H1 (cell line): ENCODE measurements at regions not wholly inside any gene's neighbourhood (a gene's known extent, or its start where the extent isn't known, plus 50 kb on each side); places are given as distances from the start of the nearest gene placed in this dataset.

Experiments used
- CTCF ChIA-PET: fragments of 300-600 bp; sonication (Branson Sonifier 250); formaldehyde crosslinking; loops from one replicate; lab custom pipeline; 2021; ENCODE audit not compliant: partially characterized antibody; lab: Charles Lee
- POLR2A ChIA-PET: fragments of 300-600 bp; sonication (Branson Sonifier 250); formaldehyde crosslinking; loops from one replicate; lab custom pipeline; 2021; ENCODE audit warnings: inconsistent platforms; ENCODE audit not compliant: partially characterized antibody; lab: Charles Lee
- DNase-seq, 2 experiments: peaks; one replicate each; pipeline versions ENCODE4 v3.0.0 to v3.0.0-alpha.2; 2010 to 2022; ENCODE audit warnings: low spot score in 2 of 2, low read depth in 1 of 2, mixed read lengths in 1 of 2
- FAIRE-seq: peaks from 2 replicates; lab custom pipeline; 2011; peaks lifted over from hg19 to GRCh38; lab: Jason Lieb, UNC
- H2AFZ ChIP-seq: 2 replicates; pipeline ENCODE4 v1.8.1; 2012; ENCODE audit warnings: low read length, inconsistent platforms
- H2AK5ac ChIP-seq: 2 replicates; pipeline ENCODE4 v1.6.1; 2013; ENCODE audit warnings: low read depth, low read length
- H2BK120ac ChIP-seq: replicated peaks from 2 replicates; pipeline ENCODE3; 2013; ENCODE audit warnings: low read depth, low read length, inconsistent platforms
- H2BK12ac ChIP-seq: 2 replicates; pipeline ENCODE4 v1.6.1; 2013; ENCODE audit warnings: low read depth, low read length
- H2BK15ac ChIP-seq: 2 replicates; pipeline ENCODE4 v1.6.1; 2013; ENCODE audit warnings: low read length
- H2BK20ac ChIP-seq: 2 replicates; pipeline ENCODE4 v1.6.1; 2013; ENCODE audit warnings: low read length
- H2BK5ac ChIP-seq: 2 replicates; pipeline ENCODE4 v1.6.1; 2013; ENCODE audit warnings: low read depth, low read length
- H3K14ac ChIP-seq: 2 replicates; pipeline ENCODE4 v1.6.1; 2013; ENCODE audit warnings: inconsistent platforms; ENCODE audit not compliant: insufficient read length
- H3K18ac ChIP-seq: 2 replicates; pipeline ENCODE4 v1.6.1; 2013; ENCODE audit warnings: low read length; ENCODE audit errors: extremely low read depth
- H3K23ac ChIP-seq: 2 replicates; pipeline ENCODE4 v1.6.1; 2013; ENCODE audit warnings: inconsistent platforms; ENCODE audit not compliant: insufficient read length
- H3K23me2 ChIP-seq: 2 replicates; pipeline ENCODE4 v1.6.1; 2013; ENCODE audit warnings: low read depth, low read length
- H3K27ac ChIP-seq: 2 replicates; pipeline ENCODE4 v1.6.1; 2011; ENCODE audit warnings: low read depth, low read length, inconsistent platforms
- H3K27me3 ChIP-seq, 4 experiments: replicated peaks in 1 of 4; 1 replicate in 1 of 4; 2 replicates in 3 of 4; pipeline versions ENCODE4 v1.6.1 to v1.8.1; 2011 to 2013; ENCODE audit warnings: low read length in 3 of 4, mild to moderate bottlenecking in 3 of 4, inconsistent platforms in 2 of 4, mixed read lengths in 2 of 4, moderate library complexity in 1 of 4; ENCODE audit not compliant: control insufficient read depth in 3 of 4, insufficient read depth in 3 of 4; ENCODE audit errors: extremely low read depth in 1 of 4
- H3K36me3 ChIP-seq, 4 experiments: 2 replicates each; pipeline versions ENCODE4 v1.6.1 to v1.8.1; 2011 to 2013; ENCODE audit warnings: mild to moderate bottlenecking in 4 of 4, low read length in 3 of 4, moderate library complexity in 2 of 4, control low read depth in 1 of 4, inconsistent platforms in 1 of 4; ENCODE audit not compliant: insufficient read depth in 4 of 4, control insufficient read depth in 2 of 4
- H3K4ac ChIP-seq: replicated peaks from 2 replicates; pipeline ENCODE3; 2013; ENCODE audit warnings: low read length, low read depth, mixed read lengths, inconsistent platforms; ENCODE audit not compliant: insufficient read length
- H3K4me1 ChIP-seq, 4 experiments: replicated peaks in 1 of 4; 1 replicate in 1 of 4; 2 replicates in 3 of 4; pipeline versions ENCODE4 v1.6.1 to v1.8.1; 2011 to 2013; ENCODE audit warnings: low read length in 3 of 4, inconsistent platforms in 2 of 4, mixed read lengths in 1 of 4; ENCODE audit not compliant: insufficient read depth in 4 of 4, control insufficient read depth in 3 of 4
- H3K4me2 ChIP-seq, 2 experiments: 2 replicates each; pipeline versions ENCODE4 v1.6.1 to v1.8.1; 2011 to 2013; ENCODE audit warnings: low read depth in 2 of 2, low read length in 2 of 2, control low read depth in 1 of 2, inconsistent platforms in 1 of 2, mild to moderate bottlenecking in 1 of 2; ENCODE audit not compliant: insufficient read depth in 1 of 2
- H3K4me3 ChIP-seq, 4 experiments: fragments of 200-600, 300-600 bp in 1 of 4; sonication (generic), shearing (Covaris generic), sonication (Bioruptor Twin) in 1 of 4; 2 replicates each; pipeline versions ENCODE4 v1.5.1 to v1.8.1; 2011 to 2016; ENCODE audit warnings: low read length in 4 of 4, low read depth in 3 of 4, control low read depth in 2 of 4, inconsistent platforms in 2 of 4, mild to moderate bottlenecking in 2 of 4, mixed read lengths in 1 of 4, moderate library complexity in 1 of 4; ENCODE audit not compliant: insufficient read depth in 2 of 4; ENCODE audit errors: extremely low read depth in 1 of 4
- H3K56ac ChIP-seq: replicated peaks from 2 replicates; pipeline ENCODE3; 2013; ENCODE audit warnings: low read depth, mild to moderate bottlenecking, mixed read lengths, low read length, inconsistent platforms; ENCODE audit not compliant: insufficient read length
- H3K79me1 ChIP-seq: 2 replicates; pipeline ENCODE4 v1.6.1; 2013; ENCODE audit warnings: low read depth, low read length, control low read depth
- H3K79me2 ChIP-seq, 2 experiments: 2 replicates each; pipeline versions ENCODE4 v1.6.1 to v1.8.1; 2012 to 2013; ENCODE audit warnings: low read length in 2 of 2, mild to moderate bottlenecking in 2 of 2, inconsistent platforms in 1 of 2; ENCODE audit not compliant: insufficient read depth in 2 of 2, control insufficient read depth in 1 of 2
- H3K9ac ChIP-seq, 4 experiments: replicated peaks in 1 of 4; 1 replicate in 1 of 4; 2 replicates in 3 of 4; pipeline versions ENCODE4 v1.6.1 to v1.8.1; 2011 to 2013; ENCODE audit warnings: low read depth in 3 of 4, low read length in 3 of 4, control low read depth in 2 of 4, mild to moderate bottlenecking in 2 of 4, moderate library complexity in 2 of 4, inconsistent platforms in 1 of 4; ENCODE audit errors: extremely low read depth in 1 of 4
- H3K9me3 ChIP-seq, 2 experiments: 2 replicates each; pipeline versions ENCODE4 v1.6.1 to v1.8.1; 2012 to 2013; ENCODE audit warnings: mild to moderate bottlenecking in 2 of 2, moderate library complexity in 2 of 2, control low read depth in 1 of 2, inconsistent platforms in 1 of 2, low read depth in 1 of 2, low read length in 1 of 2, mixed read lengths in 1 of 2; ENCODE audit not compliant: insufficient read depth in 2 of 2
- H4K20me1 ChIP-seq, 2 experiments: replicated peaks in 1 of 2; 2 replicates each; pipeline versions ENCODE3 to v1.8.1; 2011 to 2013; ENCODE audit warnings: inconsistent platforms in 2 of 2, low read length in 2 of 2, mild to moderate bottlenecking in 1 of 2; ENCODE audit not compliant: insufficient read depth in 2 of 2, control insufficient read depth in 1 of 2
- H4K5ac ChIP-seq: 2 replicates; pipeline ENCODE4 v1.6.1; 2013; ENCODE audit warnings: low read length, low read depth, mixed read lengths, inconsistent platforms; ENCODE audit not compliant: insufficient read length
- H4K8ac ChIP-seq: 2 replicates; pipeline ENCODE4 v1.8.0; 2013; ENCODE audit warnings: mild to moderate bottlenecking, moderate library complexity, low read length, inconsistent platforms; ENCODE audit not compliant: insufficient read depth; ENCODE audit errors: extremely low read depth
- H4K91ac ChIP-seq: replicated peaks from 2 replicates; pipeline ENCODE3; 2013; ENCODE audit warnings: low read length, mixed read lengths, inconsistent platforms; ENCODE audit not compliant: insufficient read length
- CTBP2 ChIP-seq: IDR thresholded peaks from 2 replicates; pipeline ENCODE4 v1.7.0; 2011; ENCODE audit warnings: borderline replicate concordance, mild to moderate bottlenecking, moderate library complexity, mixed read lengths, low read length; ENCODE audit not compliant: insufficient read depth, insufficient read length
- EGR1 ChIP-seq: IDR thresholded peaks from 2 replicates; pipeline ENCODE4 v1.6.1; 2011; ENCODE audit warnings: low read depth, low read length, borderline replicate concordance
- GTF2F1 ChIP-seq: IDR thresholded peaks from 2 replicates; pipeline ENCODE4 v1.6.1; 2012; ENCODE audit warnings: low read depth, low read length, improper control_type of control experiment, borderline replicate concordance
- RXRA ChIP-seq: IDR thresholded peaks from 2 replicates; pipeline ENCODE4 v1.6.1; 2011; ENCODE audit warnings: low read depth, mild to moderate bottlenecking, low read length, moderate library complexity; ENCODE audit not compliant: insufficient read depth
- SUZ12 ChIP-seq: fragments of 200-600 bp; sonication (generic); IDR thresholded peaks from 2 replicates; pipeline ENCODE4 v1.6.1; 2012; ENCODE audit warnings: mild to moderate bottlenecking, inconsistent platforms, low read length, moderate library complexity, mixed read lengths
- WGBS, 2 experiments: shearing (Covaris generic) in 1 of 2; methylation state at CpG; one replicate each; pipeline versions ENCODE4 v1.1.6 to v1.1.7; 2013 to 2015; ENCODE audit warnings: low lambda C conversion rate in 2 of 2, mixed read lengths in 2 of 2, inconsistent platforms in 1 of 2, low coverage in 1 of 2, missing lambda C conversion rate in 1 of 2; ENCODE audit not compliant: insufficient replicate concordance in 2 of 2, insufficient coverage in 1 of 2, insufficient read length in 1 of 2; ENCODE audit errors: extremely low coverage in 1 of 2, missing lambda C conversion rate in 1 of 2; 5-methylcytosine and 5-hydroxymethylcytosine counted together

DNA sequence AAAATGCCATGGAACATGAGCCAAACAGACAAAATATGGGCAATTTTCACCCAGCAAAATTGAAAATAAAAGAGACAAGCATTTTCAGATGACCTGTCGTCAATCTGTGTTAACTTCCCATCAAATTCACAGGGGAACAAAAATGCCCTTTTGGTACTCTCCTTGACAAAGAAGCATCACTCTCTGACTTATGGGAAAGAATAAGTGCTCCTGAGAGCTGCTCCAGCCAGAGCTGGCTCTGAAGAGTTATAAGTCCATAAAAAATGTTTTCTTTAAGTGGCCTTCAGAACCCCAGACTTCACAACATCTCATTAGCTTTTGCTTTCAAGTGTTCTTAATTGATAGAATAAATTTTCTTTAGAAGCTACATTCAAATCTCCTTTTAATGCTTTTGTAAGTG, 721.4 kb upstream of the GOT2 start:
- Histone ChIP-seq H4K8ac (no peak overlapping the region), H3K4me2 (no peak overlapping the region), H2BK20ac (no peak overlapping the region), H3K9me3 (no peaks in the 10 kb centered on the region), H4K91ac (no peak overlapping the region), H3K23me2 (no peaks in the 10 kb centered on the region), H2BK120ac (no peak overlapping the region), H3K56ac (no peak overlapping the region), H3K14ac (no peak overlapping the region), H3K4me1 (no peaks in the 10 kb centered on the region), H2AFZ (no peak overlapping the region), H3K18ac (no peak overlapping the region), H3K27ac (no peak overlapping the region), H3K4me3 (no peak overlapping the region), H3K27me3 (no peaks in the 10 kb centered on the region), H3K23ac (no peak overlapping the region), H2BK15ac (no peak overlapping the region), H3K9ac (no peak overlapping the region), H4K5ac (no peak overlapping the region), H4K20me1 (no peaks in the 10 kb centered on the region), H3K36me3 (no peaks in the 10 kb centered on the region), H2AK5ac (no peak overlapping the region), H3K4ac (no peak overlapping the region), H3K79me2 (no peaks in the 10 kb centered on the region), H2BK5ac (no peak overlapping the region), H2BK12ac (no peak overlapping the region), H3K79me1 (no peaks in the 10 kb centered on the region)
- 92% methylated on average over 1 of the region's 1 CpG; no CpG with 5 or more reads in 1 of the 2 experiments for WGBS, 2 experiments
- CTCF ChIA-PET: no interaction called here
- no peak for DNase-seq
- POLR2A ChIA-PET: no interaction called here
- FAIRE-seq: no peak
- TF ChIP-seq SUZ12 (no peak), CTBP2 (no peak), EGR1 (no peak), RXRA (no peak), GTF2F1 (no peak)
